UCSD-AML1 (cell line): ENCODE measurements at regions not wholly inside any gene's neighbourhood (a gene's known extent, or its start where the extent isn't known, plus 50 kb on each side); places are given as distances from the start of the nearest gene placed in this dataset.

Source experiments
- DNase-seq: peaks from one replicate; lab custom pipeline; 2025; ENCODE audit not compliant: unreplicated experiment; lab: John Stamatoyannopoulos, UW

DNA sequence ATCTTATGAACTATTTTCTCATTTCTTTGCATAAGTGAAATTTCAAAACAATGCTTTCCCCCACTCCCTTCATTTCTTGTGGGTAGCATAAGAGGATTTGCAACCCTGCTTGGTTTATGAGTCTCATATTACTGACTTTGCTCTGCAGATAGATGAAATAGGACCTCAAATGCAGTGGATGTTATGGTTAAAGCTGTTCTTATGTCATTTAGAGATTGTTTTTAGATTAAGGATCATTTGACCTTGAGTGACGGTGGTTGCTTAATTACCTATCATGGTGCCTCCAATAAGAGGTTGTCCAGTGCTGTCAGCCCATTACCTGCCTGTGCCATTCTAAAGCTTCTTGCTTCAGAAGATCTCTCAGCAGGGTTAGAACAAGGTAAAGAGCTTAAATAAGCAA, 351.4 kb upstream of the ATP2B1 start:
- no peak for DNase-seq

DNA sequence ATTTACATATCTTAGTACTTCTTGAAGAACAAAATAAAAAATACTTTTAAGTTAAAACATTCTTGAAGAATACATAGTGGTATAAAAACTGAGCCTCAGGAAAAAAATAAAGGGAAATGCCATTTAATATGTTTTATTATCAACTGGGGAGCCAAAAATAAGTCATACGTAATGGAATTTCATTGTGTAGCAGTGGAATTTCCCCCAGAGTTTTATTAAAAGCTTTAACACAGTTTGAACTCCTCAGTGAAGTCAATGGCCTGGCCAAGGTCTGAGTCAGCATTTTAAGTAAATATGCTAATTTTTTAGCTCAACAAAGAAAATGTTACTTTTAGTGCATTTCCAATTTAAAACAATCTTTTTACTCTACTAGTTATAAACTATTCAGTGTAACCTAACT, 350.1 kb upstream of the ATP2B1 start:
- no peak for DNase-seq

GRCh38 chr12:90055071-90055470, 346.4 kb upstream of the ATP2B1 start:
- no peak for DNase-seq

GRCh38 chr12:90048918-90049317, 340.3 kb upstream of the ATP2B1 start:
- no peak for DNase-seq

DNA sequence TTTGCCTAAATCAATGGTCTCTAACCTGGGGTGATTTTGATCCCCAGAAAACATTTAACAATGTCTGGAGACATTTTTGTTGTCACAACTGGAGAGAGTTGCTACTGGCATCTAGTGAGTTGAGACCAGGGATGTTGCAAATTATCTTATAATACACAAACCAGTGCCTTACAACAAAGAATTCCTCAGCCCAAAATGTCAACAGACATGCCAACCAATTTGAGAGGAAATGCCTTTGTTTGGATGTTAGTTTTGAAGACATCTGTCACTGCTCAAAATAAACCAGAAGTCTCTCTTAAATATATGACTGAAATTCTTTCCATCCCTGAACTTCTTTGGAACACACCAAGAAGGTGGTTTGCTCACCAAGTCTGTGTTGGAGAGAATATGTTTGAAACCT, 336.9 kb upstream of the ATP2B1 start:
- DNase-seq = no peak

DNA sequence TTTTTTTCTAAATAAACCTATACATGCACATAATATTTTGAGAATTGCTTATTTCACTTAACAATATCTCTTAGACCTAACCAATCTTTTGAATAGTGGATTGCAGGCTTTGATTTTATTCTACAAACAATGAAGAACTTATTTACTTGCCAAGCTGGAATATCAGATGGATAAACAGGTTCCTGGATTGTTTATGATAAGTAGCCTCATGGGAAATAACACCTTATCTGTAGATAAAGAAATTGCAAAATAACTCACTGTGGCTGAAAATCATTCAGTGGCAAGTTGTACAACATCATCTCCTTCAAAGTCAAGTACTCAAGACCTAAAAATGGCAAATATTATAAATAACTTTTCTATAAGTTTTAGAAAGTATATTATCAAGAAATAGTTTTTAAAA, 335.4 kb upstream of the ATP2B1 start:
- no peak for DNase-seq

DNA sequence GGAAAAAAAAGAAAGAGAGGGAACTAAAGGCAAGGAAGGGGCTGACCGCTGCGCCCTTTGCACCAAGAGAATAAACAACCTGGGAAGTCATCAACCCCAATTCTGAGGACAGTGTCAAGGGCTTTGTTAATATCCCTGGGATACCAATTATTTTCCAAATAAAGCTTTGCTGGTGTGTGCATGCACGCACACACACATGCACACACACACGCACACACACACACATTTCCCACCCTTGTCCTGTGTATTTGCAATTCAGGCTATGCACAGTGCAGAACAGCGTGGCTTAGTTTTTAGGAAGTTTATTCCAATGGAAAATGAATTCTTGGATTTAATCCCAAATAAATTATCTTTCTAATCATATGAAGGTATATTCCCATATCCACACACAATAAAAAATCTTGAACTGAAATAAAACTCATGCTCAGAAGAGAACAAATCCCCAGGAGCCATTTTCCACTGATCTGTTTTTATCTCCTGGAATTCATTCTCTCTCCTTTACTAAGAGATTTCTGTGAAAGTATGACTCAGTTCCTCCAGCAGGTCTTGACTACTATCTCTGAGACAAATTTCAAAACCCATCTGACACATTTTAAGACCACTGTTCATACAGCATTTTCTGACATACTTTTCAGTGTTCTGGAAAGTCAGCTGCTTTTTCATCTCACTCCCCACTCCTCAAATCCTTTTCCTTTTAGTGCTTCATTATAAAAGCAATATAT, 334.4 kb upstream of the ATP2B1 start:
- no peak for DNase-seq

GRCh38 chr12:90038289-90038688, 329.7 kb upstream of the ATP2B1 start:
- DNase-seq = no peak

GRCh38 chr12:90037740-90038139, 329.1 kb upstream of the ATP2B1 start:
- no peak for DNase-seq

- no peak for DNase-seq
Measured at GRCh38 chr12:90036637-90037036, 328.0 kb upstream of the ATP2B1 start.

- no peak for DNase-seq
Measured at GRCh38 chr12:90030726-90031125, 322.1 kb upstream of the ATP2B1 start.

DNA sequence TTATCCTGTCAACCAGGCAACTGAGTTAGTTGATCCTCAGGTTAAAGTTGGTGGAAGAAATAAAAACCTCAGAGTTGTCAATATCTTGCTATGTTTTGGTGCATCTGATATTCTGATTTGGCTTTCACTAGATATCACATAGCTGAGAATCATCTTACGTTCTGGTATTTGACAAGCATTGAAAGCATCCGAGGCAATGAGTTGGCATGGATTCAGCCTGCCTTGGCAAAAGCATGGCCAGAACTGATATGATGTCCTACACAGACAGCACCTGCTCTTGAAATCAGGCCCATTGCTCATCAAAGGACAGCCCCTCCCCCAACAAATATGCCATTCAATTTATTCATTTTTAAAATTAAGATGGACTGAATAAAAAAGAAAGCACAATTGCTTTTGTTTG, 320.7 kb upstream of the ATP2B1 start:
- no peak for DNase-seq

DNA sequence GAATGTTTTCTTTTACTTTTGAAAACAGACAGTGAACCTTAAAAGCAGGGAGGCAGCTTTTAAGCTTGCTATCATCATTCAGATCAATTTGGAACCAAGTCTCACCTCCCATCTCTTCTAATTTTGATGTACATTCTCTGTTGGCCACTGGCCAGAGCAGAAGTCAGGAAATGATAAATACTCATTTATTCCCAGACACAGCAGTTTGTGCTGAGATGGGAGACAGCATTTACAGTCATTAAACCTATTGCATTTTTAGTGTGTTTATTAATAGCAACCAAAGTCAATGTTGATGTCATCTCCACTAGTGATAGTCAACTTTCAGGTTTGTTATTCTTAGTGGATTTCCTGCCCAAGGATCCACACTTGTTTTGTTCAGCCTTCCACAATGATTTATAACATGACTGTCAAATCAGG, 320.0 kb upstream of the ATP2B1 start:
- no peak for DNase-seq

DNA sequence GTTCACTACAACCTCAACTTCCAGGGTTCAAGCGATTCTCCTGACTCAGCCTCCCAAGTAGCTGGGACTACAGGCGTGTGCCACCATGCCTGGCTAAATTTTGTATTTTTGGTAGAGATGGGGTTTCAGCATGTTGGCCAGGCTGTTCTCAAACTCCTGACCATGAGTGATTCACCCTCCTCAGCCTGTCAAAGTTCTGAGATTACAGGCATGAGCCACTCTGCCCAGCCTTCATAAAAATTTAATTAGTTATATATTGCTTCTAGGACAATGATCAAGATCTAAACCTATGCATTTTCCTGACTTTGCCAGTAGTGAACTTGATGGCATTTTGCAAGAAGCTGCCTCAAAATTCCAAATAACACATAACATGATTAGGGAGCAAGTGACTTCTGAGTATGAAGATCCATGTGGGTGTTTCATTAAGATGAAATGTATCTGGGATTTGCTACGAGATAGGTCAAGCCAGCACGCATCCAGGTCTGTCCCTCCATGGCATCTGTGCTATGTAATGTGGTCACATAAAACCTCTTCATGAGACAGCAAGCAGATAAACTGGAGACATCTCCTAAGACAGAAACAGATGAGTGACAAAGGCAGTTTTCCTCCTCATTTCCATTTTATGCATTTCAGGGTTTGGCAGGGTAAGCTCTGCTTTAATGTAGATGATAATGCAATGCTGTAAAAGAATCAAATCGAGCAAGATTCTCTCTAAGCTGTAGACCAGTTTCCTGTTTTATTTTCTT, 319.4 kb upstream of the ATP2B1 start:
- no peak for DNase-seq

GRCh38 chr12:90027041-90027440, 318.4 kb upstream of the ATP2B1 start:
- DNase-seq = no peak

DNA sequence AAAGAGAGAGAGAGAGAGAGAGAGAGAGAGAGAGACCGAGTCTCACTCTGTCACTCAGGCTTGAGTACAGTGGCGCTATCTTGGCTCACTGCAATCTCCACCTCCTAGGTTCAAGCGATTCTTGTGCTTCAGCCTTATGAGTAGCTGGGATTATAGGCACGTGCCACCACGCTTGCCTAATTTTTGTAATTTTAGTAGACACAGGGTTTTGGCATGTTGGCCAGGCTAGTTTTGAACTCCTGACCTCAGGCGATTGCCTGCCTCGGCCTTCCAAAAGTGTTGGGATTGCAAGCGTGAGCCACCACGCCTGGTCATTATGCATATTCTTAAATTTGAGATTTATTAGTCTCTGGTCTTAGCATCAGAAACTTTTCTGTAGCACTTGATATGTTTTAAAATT, 317.9 kb upstream of the ATP2B1 start:
- no peak for DNase-seq

DNA sequence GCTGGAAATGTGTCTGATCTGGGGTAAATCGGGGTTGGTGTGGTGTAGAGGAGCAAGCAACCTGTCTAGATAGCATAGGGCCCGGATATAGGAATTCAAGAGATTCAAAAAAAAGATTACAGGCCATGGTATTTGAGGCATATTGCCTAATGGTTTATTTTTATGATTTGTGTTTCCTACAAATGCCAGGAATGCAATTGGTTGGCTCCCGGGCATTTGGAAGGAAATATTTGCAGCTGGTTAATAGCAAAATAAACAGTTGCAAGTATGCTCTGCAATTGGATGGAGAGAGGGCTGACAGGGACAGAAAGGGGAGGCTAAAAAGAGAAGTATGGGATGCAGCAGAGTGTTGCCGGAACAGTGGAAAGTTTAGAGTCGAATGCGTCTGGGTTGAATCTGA, 315.6 kb upstream of the ATP2B1 start:
- DNase-seq = no peak

DNA sequence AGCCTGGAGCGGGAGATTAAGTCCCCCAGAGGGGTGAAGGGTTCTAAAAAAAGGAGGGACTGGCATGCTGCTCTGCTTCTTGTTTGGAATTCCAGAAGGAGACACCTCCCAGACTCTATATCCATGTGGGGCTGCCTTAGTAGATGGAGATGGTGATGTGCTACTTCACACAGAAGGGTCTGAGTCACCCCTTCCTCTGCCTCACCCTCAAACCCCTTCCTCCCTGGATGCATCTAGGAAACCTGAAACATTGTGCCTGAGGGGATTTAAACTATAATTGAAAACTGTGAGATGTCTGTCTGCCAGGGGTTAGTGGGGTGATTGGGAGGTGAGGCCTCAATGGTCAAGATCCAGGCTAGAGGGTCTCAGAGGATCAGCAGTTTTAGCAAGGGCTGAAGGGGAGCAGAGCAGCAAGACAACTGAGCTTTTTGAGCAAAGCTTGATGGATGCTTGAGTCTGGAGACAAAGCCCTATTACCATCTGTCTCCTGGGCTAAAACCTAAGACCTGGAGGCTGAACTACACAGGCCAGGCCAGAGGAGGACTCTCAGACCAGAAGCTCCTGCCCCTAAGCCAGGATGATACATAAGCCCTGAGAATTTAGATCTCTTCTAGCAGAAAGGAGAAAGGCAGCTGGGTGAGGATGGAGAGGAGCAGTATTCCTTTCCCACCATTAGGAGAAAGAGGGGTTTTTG, 314.7 kb upstream of the ATP2B1 start:
- DNase-seq = no peak

- DNase-seq = no peak
Measured at GRCh38 chr12:90021795-90022440, 313.3 kb upstream of the ATP2B1 start.

- DNase-seq = no peak
Measured at GRCh38 chr12:90020881-90021280, 312.2 kb upstream of the ATP2B1 start.

DNA sequence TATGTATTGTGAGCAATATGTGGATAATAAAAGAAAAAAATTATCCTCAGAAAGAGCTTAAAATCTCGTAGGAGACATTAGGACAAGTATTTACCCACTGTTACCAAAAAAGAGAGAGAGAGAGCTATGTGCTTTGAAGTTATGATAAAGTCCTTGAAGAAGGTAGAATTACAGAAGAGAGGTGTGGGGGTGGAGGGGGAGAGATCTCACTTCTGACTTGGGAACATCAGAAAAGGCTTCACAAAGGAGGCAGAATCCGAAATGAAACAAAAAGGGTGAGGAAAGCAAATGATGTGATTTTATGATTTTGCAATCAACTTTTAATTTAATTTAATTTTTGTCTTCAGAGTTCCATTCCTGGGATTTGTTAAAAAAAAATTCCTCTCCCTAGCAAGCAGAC, 311.8 kb upstream of the ATP2B1 start:
- no peak for DNase-seq

- no peak for DNase-seq
Measured at GRCh38 chr12:90020014-90020413, 311.4 kb upstream of the ATP2B1 start.
